Activated gamma-delta T cell treated with Interleukin-2 at 50 U/mL for 16 hours (primary cell): ENCODE measurements at regions not wholly inside any gene's neighbourhood (a gene's known extent, or its start where the extent isn't known, plus 50 kb on each side); places are given as distances from the start of the nearest gene placed in this dataset.
A peak's percentile ranks its signal among the peaks of the same experiment; 100 is the strongest.

Source experiments
- DNase-seq: peaks from one replicate; pipeline ENCODE4 v3.0.0-alpha.2; 2020

DNA sequence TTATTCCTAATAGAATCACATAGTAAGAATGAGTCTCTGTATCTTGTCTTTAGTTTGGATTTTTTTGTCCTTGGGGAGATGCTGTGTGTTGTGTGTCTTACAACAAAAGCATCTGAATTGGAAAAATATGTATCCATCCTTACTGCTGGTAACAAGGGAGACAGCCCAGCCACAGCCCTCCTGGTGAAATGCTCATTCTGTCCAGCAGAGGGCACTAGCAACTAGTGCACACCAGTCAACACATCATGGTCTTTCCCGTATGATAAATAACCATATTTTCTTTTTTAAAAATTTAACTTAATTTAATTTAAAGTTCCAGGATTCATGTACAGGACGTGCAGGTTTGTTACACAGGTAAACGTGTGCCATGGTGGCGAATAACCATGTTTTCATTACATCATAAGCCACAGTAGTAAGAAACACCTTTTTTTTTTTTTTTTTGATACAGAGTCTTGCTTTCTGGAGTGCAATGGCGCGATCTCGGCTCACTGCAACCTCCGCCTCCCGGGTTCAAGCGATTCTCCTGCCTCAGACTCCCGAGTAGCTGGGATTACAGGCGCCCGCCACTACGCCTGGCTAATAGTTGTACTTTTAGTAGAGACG is 245.1 kb downstream of the PTBP2 start:
- DNase-seq = peak; percentile 70

DNA sequence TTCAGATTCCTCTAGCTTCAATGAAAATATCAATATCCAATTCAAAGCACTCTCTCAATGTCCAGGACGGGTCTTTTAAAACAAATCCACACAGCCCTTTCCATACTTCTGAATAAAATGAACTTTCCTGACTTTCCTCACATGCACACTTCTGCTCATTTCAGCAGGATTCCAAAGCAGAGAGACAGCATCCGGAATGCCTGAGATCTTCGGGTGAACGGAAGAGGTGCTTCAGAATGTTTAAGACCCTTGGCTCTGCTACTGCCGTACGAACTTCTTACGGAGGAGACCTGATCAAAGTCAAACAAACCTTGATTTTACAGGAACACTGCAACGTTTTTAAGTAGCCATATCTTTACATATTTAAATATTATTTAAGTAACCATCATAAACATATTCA is 245.7 kb downstream of the PTBP2 start:
- DNase-seq = no peak

DNA sequence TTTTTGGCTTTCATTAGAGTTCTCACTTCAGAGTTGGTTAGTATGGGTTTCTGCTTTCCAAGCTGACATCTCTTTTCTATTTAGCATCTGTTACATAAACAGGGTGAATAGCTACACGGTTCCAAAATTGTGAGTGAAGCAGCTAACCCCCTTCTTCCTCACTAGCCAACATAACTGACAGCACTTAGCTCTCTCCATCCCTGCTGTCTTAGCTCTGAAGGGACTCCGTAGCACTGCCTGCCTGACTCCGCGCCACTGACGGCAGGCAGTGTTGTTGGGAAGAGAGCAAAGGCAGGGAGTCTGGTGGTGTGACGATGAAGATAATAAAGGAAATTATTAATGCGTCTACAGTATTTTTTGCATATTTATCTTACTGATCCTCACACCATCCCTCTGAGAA is 247.0 kb downstream of the PTBP2 start:
- no peak for DNase-seq

DNA sequence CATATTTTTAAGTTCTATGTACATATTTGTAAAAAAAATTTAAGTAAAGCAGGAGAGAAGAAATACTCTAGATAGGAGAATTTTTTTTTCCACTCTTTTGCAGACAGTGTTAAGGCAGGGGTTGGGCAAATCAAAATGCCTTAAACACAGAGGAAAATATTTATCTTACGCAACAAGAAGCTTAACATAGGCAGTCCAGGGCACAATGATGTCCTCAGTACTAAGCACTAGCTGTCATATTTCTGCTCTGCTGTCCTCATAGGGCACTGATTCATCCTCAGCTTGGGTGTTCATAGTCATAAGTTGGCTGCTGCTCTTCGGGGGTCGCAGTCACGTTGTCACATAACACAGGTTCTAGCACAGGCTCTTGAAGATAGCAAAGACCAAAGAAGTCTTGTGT is 247.4 kb downstream of the PTBP2 start:
- DNase-seq = no peak

DNA sequence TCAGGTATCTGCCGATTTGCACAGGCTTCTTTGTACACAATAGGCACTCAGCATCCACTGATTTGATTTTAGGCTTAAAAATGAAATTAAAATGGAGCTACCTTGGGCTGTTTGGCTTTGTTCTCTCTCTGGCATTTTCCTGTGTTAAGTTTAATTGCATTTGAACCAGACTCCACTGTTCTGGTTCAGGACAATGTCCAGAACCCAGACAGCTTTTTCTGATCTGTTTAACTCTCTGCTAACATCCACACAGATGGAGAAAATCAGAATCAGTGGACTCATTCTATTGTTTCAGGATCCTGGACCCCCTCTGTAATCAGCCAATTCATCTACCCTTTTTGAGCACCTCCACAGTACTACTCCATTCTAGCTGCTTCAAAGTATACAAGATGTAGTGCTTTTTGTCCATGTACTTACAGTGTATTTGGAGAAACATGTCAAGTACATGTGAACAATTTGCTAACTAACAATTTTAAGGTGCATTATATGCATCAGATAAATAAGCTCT is 248.1 kb downstream of the PTBP2 start:
- no peak for DNase-seq

DNA sequence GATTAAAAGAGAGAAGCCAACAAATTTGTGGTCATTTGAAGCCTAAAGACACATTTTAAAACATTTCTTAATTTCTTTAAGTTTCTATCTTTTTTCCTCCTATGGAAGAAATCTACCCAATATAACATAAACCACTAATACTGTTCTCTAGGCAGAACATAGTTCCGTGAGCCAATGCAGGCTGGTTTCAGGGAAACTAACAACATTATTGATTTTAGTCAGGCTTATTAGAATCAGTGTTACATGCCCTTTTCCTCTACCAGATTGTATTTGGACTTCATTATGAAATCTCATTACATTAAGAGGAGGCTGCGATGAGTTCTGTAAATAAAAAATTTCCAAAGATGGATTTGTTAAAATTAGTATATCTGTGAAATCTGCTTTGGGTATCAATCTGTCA is 249.9 kb downstream of the PTBP2 start:
- DNase-seq = no peak

DNA sequence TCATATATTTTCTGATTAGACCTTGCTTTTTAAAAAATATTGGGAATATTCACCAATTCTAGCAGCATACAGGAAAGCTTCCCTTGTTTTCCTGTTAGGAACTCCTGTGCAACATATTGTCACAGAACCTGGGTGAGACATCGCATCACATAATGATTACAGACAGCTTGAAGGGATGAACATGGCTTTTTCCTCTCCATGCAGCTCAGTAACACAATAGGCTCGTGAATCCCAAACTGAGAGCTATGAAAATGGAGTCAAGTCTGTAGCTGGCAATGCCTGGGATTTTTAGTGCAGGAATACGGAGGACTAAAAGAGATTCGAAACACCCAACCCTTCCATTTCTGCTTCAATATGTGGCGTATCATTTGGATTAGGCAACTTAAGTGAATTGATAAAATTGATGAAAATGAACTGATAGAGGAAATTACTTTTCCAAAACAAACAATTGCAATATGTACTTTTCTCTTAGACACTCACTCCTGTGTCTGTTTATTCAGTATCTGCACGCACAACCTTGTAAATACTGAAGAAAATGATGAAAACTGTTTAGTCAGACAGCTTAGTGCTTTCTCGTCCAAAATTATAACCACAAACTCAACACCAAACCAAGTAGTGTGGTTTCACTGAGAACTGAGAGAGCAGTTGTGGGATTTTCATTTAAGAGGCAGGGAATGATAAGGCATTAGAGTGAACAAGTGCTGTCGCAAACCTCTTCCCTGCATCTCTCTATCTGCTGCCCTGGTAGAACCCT is 250.4 kb downstream of the PTBP2 start:
- no peak for DNase-seq

DNA sequence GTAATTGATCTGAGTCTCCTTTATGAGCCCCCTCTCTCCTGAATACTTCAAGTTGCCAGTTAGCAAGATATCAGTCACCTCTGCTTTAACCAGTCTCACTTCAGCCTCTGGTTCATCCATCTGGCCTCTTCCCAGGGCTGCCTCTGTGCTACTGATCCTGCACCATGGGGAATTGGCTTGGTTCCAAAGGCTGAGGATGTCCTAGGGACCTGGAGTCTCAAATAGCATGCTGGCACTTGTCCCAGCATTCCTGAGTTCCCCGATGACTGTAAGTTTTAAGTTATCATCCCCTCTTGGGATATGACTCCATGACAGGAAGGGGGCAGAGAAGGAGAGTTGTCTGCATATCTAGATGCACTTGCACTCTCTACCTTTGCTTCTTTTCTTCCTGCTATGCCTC is 252.0 kb downstream of the PTBP2 start:
- DNase-seq = no peak

DNA sequence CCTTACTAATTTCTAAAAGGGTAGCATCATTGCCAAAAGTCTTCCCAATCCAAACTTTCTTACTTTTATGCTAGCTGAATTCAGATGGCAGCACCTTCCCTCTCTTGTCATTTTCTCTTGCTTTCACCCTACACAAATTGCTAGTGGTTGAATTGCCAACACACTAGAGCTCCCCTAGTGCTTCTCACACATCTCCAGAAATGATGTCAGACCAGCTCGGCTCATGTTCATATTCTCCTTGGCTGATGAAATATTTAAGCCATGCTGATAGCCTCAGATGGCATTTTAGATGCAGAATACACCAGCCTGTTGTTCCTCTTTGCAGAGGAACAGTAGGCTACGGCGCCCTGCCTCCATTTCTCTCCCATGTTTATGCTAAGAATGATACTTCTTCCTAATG is 256.9 kb downstream of the PTBP2 start:
- DNase-seq = no peak

DNA sequence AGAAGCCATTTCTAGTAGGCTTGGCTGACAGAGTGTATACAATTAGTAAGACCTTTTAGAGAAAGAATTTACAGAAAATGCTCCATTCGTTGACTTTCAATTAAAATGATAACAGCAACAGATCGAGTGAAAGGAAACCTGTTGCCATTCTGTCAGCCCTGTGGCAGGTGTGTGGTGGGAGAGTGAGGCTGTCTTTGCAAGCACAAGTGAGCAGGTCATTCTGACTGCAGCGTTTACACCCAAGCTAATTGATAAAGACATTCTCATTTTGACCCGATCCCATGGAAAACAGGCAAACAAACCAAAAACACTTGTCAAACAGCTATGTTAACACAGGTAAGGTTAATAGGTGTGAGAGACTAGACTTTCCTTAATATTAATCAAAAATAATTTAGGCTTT is 257.3 kb downstream of the PTBP2 start:
- no peak for DNase-seq

DNA sequence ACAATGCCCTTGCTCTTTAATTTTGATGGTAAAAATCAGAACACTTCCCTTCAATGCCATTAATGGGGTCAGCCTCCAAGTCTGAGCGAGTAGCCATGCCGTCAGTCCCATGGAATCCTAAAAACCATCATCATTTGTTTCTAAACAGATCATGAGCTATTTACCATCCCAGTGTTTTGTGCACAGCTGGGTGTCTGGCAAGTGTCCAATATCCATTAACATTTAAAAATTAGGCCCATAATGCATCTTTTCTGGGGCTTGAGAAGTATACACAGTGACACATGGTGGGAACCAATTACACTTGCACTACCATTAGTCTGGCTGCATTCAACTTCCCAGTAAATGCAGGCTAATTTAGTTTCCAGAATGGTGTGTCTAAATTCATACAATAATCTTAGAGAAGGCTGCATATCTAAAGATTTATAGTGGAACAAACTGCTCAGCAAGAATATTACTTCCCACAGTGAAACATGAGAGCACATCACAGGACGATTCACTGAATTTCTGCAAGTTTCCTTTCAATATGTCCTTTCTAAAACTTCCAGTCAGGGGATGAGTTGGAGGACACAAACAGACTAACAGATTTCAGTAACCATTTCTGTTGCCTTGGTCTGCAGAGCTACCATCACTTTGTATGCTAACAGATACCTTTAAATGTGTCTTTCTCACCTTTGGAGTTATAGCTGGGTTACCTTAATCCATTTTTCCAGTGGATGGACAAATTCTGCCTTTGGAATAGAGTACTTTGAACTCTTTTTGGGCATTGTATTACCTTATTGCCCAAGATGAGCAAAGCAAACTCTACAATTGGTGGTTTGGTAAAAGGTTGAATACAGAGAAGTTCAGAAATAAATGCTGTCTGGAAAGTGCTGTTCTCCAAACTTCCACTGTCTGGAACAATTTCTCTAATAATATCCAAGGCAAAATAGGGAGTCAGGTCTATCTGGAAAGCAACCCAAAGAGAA is 258.0 kb downstream of the PTBP2 start:
- DNase-seq = no peak

DNA sequence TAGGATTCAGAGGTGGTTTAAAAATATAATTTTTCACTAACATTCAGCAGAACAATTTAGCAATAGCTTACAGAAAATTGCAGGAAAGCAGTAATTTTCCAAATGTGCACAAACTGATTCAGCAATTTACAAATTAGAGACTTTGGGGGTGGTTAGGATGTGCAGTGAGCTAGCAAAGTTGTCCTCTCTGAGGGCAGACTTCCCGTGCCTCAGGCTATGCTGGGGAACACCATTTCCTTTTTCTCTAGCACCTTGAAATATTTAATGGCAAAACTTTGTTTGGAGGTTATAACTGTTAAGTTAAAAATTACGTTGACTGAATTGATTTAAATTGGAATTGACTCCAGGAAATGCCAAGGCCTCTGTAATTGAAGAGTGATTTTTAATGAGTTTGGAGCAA is 258.9 kb downstream of the PTBP2 start:
- DNase-seq = no peak

DNA sequence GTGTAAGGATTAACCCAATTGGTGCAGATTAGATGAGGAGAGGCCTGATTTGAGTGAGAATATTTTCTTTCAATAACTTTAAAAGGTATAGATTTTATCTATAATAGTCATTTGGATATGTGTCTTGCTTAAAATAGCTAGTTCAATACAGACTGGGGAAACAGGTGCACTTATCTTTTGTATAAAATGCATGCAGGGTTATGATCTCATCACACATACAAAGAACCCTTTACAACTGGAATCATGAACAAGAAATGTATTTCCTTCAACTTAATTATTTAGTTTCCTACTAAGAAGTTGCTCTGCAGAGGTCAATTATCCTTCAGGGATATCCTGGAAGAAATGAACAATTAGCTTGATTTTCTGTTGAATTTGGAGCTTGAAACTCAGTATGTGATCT is 259.6 kb downstream of the PTBP2 start:
- no peak for DNase-seq

DNA sequence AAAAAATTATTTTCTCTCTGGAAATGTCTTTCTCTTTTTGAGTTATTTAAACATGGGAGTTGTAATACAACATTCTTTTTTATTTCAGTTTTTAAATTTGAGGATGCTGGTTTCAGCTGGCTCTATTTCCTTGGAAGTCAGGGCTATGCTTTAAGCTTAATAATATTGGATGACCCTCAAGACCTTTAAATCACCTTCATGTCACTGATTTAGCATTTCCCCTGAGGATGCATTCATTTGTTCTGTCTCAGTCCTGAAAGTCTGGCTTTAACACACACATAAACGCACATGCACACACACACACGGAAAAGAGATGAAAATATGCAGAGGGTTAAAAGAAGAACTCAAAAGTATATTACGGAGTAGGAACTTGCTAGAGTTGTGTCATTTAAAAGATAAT is 260.5 kb downstream of the PTBP2 start:
- DNase-seq = no peak

DNA sequence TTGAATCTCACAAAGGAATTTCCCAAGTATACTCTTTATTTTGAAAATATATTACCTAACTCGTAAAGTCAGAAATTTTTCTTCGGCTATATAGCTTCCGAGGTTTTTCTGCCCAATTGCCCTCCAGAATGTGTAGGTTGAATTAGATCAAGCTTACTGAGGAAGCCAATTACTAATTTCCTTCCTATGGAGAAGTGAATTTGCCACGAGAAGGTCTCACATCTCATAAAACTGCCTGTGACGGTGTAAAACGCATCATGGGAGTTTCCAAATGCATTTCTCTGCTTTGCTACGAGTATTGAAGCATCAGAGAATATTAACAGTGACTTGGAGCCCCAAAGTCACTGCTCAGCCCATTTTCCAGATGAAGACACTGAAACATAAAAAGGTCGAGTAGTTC is 262.3 kb downstream of the PTBP2 start:
- no peak for DNase-seq

DNA sequence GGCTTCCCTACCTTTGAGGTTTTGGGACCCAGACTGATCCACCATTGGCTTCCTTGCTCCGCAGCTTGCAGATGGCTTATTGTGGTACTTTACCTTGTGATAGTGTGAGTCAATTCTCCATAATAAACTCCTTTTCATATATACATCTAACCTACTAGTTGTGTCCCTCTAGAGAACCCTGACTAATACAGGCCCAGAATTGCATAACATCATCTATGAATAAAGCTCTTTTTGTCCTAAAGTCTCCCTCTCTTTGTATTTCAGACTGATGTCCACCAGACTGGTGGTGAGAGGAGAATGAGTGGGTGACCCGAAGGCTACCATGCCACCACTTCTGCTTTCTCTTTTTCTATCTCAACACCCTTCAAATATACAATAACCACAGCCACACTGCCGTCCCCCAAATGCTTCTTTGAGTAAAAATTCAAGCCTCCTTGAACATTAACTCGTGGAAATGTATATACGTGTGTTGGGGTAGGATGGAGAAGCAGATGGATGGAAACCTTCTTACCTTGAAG is 265.7 kb downstream of the PTBP2 start:
- no peak for DNase-seq

DNA sequence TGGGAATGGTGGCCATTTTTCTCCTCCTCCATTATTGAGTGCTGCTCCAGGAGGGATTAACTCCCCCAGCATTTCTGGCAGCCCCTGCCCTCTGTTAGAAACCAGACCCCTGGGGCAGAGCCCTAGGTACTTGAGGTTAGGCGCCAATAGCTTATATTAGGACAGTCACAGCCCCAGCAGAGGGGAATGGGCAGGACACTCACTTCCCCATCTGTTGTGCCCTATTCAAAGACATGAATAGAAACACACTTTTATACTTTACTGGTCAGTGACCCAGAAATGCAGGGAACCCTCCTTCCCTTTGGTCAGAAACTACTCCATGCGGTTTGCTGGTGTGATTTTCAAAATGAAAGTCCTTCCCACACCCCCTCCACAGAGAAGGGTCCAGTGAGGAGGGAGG is 267.7 kb downstream of the PTBP2 start:
- DNase-seq = no peak

DNA sequence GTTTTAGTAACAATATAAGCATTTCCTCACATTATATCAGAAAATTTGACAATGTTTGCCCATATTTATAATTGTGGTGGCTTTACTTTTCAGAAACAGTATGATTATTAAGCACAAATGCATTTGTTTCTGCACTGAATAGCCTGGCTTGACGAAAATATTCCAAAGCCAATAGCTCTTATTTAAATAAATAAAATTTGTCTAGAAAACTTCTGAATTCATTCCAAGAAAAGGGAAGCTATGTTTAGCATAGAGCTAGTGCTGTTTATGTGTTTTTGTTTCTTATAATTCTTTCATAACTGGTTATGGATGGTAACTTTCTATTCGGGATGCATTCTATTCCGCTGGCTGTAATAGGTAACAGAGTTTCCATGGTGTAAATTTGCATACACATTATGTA is 268.6 kb downstream of the PTBP2 start:
- no peak for DNase-seq

DNA sequence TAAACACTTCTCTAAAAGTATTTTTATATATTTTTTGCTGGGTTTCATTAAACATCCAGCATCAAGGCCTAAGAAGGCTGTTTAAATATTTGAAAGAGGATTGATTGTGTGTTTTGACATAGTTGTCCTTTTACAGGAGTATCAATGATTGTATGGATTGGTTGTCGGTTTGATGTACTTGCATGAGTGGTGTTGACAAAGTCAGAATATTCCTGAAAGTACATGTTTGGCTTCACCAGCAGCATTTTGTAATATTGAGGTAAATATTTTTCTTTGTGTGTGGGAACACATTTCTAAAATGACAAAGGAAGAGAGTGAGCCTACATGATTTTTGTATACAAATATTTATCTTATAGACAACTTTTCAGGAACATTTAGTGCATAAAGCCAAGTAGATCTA is 269.7 kb downstream of the PTBP2 start:
- no peak for DNase-seq

DNA sequence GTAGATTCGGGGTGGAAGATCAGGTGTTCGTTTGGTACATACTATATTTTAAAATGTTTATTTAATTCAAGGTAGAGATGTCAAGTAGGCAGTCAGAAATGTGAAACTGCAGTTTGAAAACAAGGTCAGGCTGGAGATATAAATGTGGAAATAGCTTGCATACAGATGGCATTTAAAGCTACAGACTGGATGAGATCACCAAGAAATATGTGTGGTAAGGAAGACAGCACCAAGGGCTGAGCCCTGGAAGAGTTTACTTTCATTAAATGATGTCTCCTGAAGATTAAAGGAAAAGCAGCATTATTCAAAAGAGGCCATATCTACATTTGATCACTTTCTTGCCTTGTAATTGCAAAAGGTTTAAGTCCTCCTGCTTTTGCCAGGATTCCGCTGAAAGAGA is 271.3 kb downstream of the PTBP2 start:
- no peak for DNase-seq

DNA sequence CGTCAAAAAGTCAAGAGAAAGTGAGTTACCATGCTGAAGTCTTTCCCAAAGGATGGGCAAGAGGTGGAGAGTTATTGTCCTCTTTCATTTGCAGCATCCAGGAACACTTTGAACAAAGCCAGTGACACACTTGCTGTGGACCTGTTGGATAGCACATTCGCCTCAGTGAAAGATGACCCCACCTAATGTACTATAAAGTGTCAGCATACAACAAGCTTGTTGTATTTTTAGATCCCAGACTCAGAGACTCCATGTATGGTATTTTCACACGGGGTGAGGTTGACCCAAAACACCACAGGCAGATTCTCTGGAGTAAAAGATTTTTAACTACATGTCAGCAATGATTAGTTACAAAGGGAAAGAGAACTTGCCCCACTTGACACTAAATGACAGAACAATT is 273.8 kb downstream of the PTBP2 start:
- DNase-seq = no peak

DNA sequence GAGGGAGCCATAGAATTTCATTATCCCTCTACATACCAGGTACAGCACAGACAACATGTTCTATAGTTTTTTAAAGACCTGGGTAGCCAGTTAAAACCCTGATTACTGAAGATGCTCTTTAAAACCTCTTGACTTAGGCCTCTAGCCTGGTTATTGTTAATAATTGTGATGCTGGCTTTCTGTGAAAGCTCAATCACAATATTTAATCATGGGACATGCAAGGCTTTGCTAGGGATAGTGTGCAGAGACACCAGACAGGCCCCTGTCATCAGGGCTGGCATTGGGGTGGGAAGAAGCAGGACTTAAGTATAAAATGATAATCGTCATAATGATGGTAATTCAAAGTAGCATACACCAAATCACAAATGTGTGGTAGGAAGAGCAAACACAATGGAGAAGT is 274.4 kb downstream of the PTBP2 start:
- DNase-seq = no peak

DNA sequence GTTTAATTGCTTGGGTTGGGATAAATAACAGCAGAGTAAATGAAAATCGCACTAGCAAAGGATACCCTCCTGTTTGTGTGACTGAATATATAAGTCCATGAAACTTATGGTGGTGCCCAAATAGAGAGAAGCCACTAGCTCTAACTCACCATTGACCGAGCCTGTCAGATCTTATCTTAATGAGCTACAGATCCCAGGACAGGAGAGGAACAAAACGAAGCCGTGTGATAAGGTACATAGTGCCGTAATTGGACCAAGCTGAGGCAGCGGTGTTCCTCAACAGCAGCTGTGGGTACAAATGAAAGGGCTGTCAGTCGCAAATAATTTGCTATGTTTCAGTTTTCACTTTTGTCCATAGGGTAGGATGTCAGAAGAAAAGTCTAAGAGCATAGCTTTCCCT is 276.1 kb downstream of the PTBP2 start:
- no peak for DNase-seq

DNA sequence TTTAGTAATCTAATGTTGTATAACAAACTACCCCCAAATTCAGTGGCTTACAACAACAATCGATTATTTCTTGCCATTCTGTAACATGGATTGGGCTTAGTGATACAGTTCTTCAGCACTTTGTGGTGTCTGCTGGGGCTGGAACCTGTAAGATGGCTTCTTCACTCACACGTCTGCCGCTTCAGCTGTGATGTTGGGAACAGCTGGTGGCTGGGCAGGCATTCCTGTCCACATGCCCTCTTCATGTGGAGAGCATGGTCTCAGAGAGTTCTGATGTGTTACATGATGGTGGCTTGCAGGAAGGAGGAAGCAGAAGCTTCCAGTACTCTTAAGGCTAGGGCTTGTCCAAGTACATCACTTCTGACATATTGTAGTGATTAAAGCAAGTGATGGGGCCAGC is 276.9 kb downstream of the PTBP2 start:
- DNase-seq = no peak
